ENCODE measurements at regions not wholly inside any gene's neighbourhood (a gene's known extent, or its start where the extent isn't known, plus 50 kb on each side); places are given as distances from the start of the nearest gene placed in this dataset.

DNA sequence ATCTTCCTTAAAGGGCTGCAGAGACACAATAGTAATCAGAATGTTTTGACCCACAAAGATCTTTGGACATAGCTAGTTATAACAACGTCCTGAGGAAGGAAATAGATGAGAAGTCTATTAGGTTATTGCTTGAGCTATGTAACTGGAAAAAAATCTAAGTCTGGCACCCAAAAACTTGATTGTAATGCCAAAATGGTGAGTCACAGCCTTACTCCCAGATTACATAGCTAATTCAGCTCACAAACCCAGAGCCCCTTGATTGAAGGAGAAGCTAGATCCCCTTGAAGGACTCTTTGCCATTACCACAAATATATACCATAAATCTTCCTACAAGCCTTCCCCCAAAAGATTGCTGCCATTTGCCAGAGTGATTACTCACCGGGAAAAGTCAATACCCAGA lies 341.8 kb upstream of the KIF2A start:
- no peak for ATAC-seq (ENCODE audit: insufficient read depth, low read depth)
- Histone ChIP-seq H3K36me3 (ENCODE audit: insufficient read depth, low read length) (no peaks in the 10 kb centered on the region), H4K20me1 (ENCODE audit: insufficient read depth, low read length) (no peaks in the 10 kb centered on the region), H3K79me2 (ENCODE audit: insufficient read depth, low read length) (no peaks in the 10 kb centered on the region), H3K9me3 (ENCODE audit: insufficient read depth, low read length, severe bottlenecking) (no peaks in the 10 kb centered on the region), H3K9ac (ENCODE audit: low read depth, low read length) (no peak overlapping the region), H3K27ac (ENCODE audit: low read length) (no peak overlapping the region), H3K4me2 (ENCODE audit: insufficient read depth, low read length) (no peak overlapping the region), H3K4me3 (ENCODE audit: low read depth in 1 of 2, low read length in 2 of 2) (no peak overlapping the region), H2AFZ (ENCODE audit: low read depth, low read length) (no peak overlapping the region), H3K4me1 (ENCODE audit: insufficient read depth, low read length) (no peaks in the 10 kb centered on the region), H3K27me3 (ENCODE audit: insufficient read depth, low read length, poor library complexity) (no peaks in the 10 kb centered on the region)
- no peak for DNase-seq
- TF ChIP-seq, protein P1, sequence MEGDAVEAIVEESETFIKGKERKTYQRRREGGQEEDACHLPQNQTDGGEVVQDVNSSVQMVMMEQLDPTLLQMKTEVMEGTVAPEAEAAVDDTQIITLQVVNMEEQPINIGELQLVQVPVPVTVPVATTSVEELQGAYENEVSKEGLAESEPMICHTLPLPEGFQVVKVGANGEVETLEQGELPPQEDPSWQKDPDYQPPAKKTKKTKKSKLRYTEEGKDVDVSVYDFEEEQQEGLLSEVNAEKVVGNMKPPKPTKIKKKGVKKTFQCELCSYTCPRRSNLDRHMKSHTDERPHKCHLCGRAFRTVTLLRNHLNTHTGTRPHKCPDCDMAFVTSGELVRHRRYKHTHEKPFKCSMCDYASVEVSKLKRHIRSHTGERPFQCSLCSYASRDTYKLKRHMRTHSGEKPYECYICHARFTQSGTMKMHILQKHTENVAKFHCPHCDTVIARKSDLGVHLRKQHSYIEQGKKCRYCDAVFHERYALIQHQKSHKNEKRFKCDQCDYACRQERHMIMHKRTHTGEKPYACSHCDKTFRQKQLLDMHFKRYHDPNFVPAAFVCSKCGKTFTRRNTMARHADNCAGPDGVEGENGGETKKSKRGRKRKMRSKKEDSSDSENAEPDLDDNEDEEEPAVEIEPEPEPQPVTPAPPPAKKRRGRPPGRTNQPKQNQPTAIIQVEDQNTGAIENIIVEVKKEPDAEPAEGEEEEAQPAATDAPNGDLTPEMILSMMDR (IDR thresholded peaks at IDR 0.05; ENCODE audit: borderline replicate concordance, extremely low read depth, low read length, poor library complexity, severe bottlenecking) = no peak
- TF ChIP-seq EZH2 (IDR thresholded peaks at IDR 0.05; ENCODE audit: borderline replicate concordance, low read depth, low read length, severe bottlenecking) = no peak

DNA sequence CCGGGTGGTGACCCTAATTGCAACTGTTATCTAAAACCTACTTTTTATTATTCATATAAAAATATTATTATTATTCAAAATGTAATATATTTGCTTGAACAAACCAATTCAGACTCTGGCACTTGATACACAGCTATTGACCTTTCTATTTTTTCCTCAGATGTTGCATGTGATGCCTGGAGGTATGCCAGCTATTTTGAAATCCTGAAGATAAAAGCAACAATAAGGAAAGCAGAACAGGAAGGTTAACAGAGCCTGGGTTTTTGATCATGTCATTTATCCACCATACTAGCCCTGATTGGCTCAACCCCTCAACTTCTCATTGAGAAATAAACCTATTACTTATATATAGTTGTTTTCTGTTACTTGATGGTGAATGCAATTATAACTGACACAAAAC lies 340.9 kb upstream of the KIF2A start:
- ATAC-seq (ENCODE audit: insufficient read depth, low read depth) = no peak
- Histone ChIP-seq H3K9ac (ENCODE audit: low read depth, low read length) (no peak overlapping the region), H3K4me1 (ENCODE audit: insufficient read depth, low read length) (no peaks in the 10 kb centered on the region), H3K4me3 (ENCODE audit: low read depth in 1 of 2, low read length in 2 of 2) (no peak overlapping the region), H3K4me2 (ENCODE audit: insufficient read depth, low read length) (no peak overlapping the region), H3K36me3 (ENCODE audit: insufficient read depth, low read length) (no peaks in the 10 kb centered on the region), H2AFZ (ENCODE audit: low read depth, low read length) (no peak overlapping the region), H4K20me1 (ENCODE audit: insufficient read depth, low read length) (no peaks in the 10 kb centered on the region), H3K27me3 (ENCODE audit: insufficient read depth, low read length, poor library complexity) (no peaks in the 10 kb centered on the region), H3K9me3 (ENCODE audit: insufficient read depth, low read length, severe bottlenecking) (no peaks in the 10 kb centered on the region), H3K27ac (ENCODE audit: low read length) (no peak overlapping the region), H3K79me2 (ENCODE audit: insufficient read depth, low read length) (no peaks in the 10 kb centered on the region)
- TF ChIP-seq, protein P1 (IDR thresholded peaks at IDR 0.05; ENCODE audit: borderline replicate concordance, extremely low read depth, low read length, poor library complexity, severe bottlenecking) = no peak
- TF ChIP-seq EZH2 (IDR thresholded peaks at IDR 0.05; ENCODE audit: borderline replicate concordance, low read depth, low read length, severe bottlenecking) = no peak
- no peak for DNase-seq

DNA sequence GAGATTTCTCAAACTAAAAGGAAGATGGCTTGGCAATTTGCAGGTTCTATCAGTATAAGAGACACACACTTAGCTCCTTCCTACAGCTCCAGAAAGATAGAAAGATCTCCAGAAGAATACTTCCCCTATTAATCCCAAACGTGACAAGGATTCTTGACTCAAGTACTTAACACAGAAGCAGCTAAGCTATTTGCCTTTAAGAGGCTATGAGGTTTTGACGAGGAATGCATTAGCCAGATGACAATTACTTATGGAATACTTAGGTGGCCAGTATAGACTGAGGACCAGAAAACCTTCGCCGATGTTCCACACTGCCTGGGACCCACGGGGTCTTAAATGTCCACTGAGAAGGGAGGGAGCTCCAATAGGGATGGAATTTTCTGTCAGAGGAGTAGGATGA lies 340.5 kb upstream of the KIF2A start:
- Histone ChIP-seq H3K4me2 (ENCODE audit: insufficient read depth, low read length) (no peak overlapping the region), H3K36me3 (ENCODE audit: insufficient read depth, low read length) (no peaks in the 10 kb centered on the region), H3K9me3 (ENCODE audit: insufficient read depth, low read length, severe bottlenecking) (no peaks in the 10 kb centered on the region), H4K20me1 (ENCODE audit: insufficient read depth, low read length) (no peaks in the 10 kb centered on the region), H2AFZ (ENCODE audit: low read depth, low read length) (no peak overlapping the region), H3K9ac (ENCODE audit: low read depth, low read length) (no peak overlapping the region), H3K79me2 (ENCODE audit: insufficient read depth, low read length) (no peaks in the 10 kb centered on the region), H3K27me3 (ENCODE audit: insufficient read depth, low read length, poor library complexity) (no peaks in the 10 kb centered on the region), H3K4me1 (ENCODE audit: insufficient read depth, low read length) (no peaks in the 10 kb centered on the region), H3K4me3 (ENCODE audit: low read depth in 1 of 2, low read length in 2 of 2) (no peak overlapping the region), H3K27ac (ENCODE audit: low read length) (no peak overlapping the region)
- DNase-seq = no peak
- no peak for ATAC-seq (ENCODE audit: insufficient read depth, low read depth)
- TF ChIP-seq, protein P1 (IDR thresholded peaks at IDR 0.05; ENCODE audit: borderline replicate concordance, extremely low read depth, low read length, poor library complexity, severe bottlenecking) = no peak

DNA sequence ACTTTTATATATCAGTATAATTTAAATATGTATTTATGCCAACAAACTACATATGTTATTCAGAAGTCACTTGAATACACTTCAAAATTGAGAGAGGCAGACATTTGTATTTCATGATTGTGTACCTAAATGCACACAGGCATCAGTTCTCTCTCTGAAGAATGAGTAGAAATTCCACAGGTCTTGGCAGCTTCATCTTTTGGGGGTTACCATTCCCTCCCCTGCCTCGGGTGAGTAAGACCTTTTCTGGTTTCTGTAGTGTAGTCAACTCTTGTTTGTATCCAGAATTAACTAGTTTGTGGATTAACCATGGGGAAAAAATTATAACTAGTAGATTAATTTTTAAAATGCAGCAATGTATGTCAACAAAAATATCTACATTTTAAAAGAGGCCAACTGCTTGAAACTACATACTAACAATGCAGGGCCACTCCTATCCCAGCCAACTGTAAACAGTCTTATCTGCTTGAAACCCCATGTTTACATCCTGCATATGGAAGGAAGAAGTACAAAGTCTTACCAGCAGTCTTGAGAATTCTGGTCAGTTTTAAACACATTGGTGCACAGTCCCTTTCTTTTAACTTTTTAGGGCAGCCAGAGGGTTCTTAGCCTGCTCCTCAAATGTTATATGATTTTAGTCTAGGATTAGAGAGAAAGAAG lies 339.6 kb upstream of the KIF2A start:
- TF ChIP-seq EZH2 (IDR thresholded peaks at IDR 0.05; ENCODE audit: borderline replicate concordance, low read depth, low read length, severe bottlenecking) = no peak
- TF ChIP-seq, protein P1 (IDR thresholded peaks at IDR 0.05; ENCODE audit: borderline replicate concordance, extremely low read depth, low read length, poor library complexity, severe bottlenecking) = no peak
- no peaks in the 10 kb centered on the region for H4K20me1 ChIP-seq (ENCODE audit: insufficient read depth, low read length)

More for the DNA sequence above, 339.6 kb upstream of the KIF2A start:
- no peak overlapping the region for H3K9ac ChIP-seq (ENCODE audit: low read depth, low read length)
- H3K79me2 ChIP-seq (ENCODE audit: insufficient read depth, low read length) = no peaks in the 10 kb centered on the region
- no peak overlapping the region for H2AFZ ChIP-seq (ENCODE audit: low read depth, low read length)
- DNase-seq (no peak), ATAC-seq (ENCODE audit: insufficient read depth, low read depth) (no peak)
- no peak overlapping the region for H3K27ac ChIP-seq (ENCODE audit: low read length)
- no peaks in the 10 kb centered on the region for H3K9me3 ChIP-seq (ENCODE audit: insufficient read depth, low read length, severe bottlenecking)
- H3K4me1 ChIP-seq (ENCODE audit: insufficient read depth, low read length) = no peaks in the 10 kb centered on the region
- no peaks in the 10 kb centered on the region for H3K27me3 ChIP-seq (ENCODE audit: insufficient read depth, low read length, poor library complexity)
- no peak overlapping the region for H3K4me3 ChIP-seq (ENCODE audit: low read depth in 1 of 2, low read length in 2 of 2)
- H3K36me3 ChIP-seq (ENCODE audit: insufficient read depth, low read length) = no peaks in the 10 kb centered on the region
- no peak overlapping the region for H3K4me2 ChIP-seq (ENCODE audit: insufficient read depth, low read length)
